IMR-90 (cell line): ENCODE measurements at regions not wholly inside any gene's neighbourhood (a gene's known extent, or its start where the extent isn't known, plus 50 kb on each side); places are given as distances from the start of the nearest gene placed in this dataset.

ENCODE experiments used
- ATAC-seq: fragments of 200-7000 bp; cut with Tn5 transposase; 2 replicates; pipeline ENCODE4 v1.9.1; 2020; ENCODE audit warnings: low read depth, mild to moderate bottlenecking, moderate library complexity
- BruUV-seq: library from RNA; stranded (reverse); fragments of 400-500 nt; replicated peaks from 2 replicates; lab custom pipeline; 2021; lab: Mats Ljungman, UMichigan
- CTCF ChIA-PET: fragments of 300-600 bp; formaldehyde crosslinking; extraction: SDS; loops from one replicate; lab custom pipeline; 2021; ENCODE audit warnings: antibody characterized with exemption; lab: Yijun Ruan, JAX
- POLR2A ChIA-PET: fragments of 300-600 bp; sonication (Branson Sonifier 250); formaldehyde crosslinking; loops from one replicate; lab custom pipeline; 2022; ENCODE audit warnings: antibody characterized with exemption; ENCODE audit not compliant: unreplicated experiment; lab: Charles Lee
- DNase-seq: peaks from one replicate; pipeline ENCODE4 v3.0.0; 2013
- H2AFZ ChIP-seq: replicated peaks from 2 replicates; pipeline ENCODE3; 2013; ENCODE audit warnings: low read length, mild to moderate bottlenecking; ENCODE audit not compliant: poor library complexity
- H2AK5ac ChIP-seq: 2 replicates; pipeline ENCODE4 v1.6.1; 2013; ENCODE audit warnings: low read depth, low read length, inconsistent platforms
- H2AK9ac ChIP-seq: replicated peaks from 2 replicates; pipeline ENCODE3; 2013; ENCODE audit warnings: mild to moderate bottlenecking, low read depth, low read length, moderate library complexity; ENCODE audit not compliant: poor library complexity
- H2BK120ac ChIP-seq: 2 replicates; pipeline ENCODE4 v1.6.1; 2013; ENCODE audit warnings: low read depth, low read length, inconsistent platforms
- H2BK15ac ChIP-seq: 3 replicates; pipeline ENCODE4 v1.6.1; 2013; ENCODE audit warnings: low read depth, low read length, inconsistent platforms
- H2BK20ac ChIP-seq: 2 replicates; pipeline ENCODE4 v1.6.1; 2013; ENCODE audit warnings: low read depth, mild to moderate bottlenecking, inconsistent platforms, low read length, moderate library complexity
- H2BK5ac ChIP-seq: 2 replicates; pipeline ENCODE4 v1.6.1; 2013; ENCODE audit warnings: mild to moderate bottlenecking, low read depth, low read length, inconsistent platforms; ENCODE audit not compliant: poor library complexity, severe bottlenecking
- H3K14ac ChIP-seq: replicated peaks from 2 replicates; pipeline ENCODE4 v1.6.1; 2013; ENCODE audit warnings: low read depth, low read length, inconsistent platforms
- H3K18ac ChIP-seq: 2 replicates; pipeline ENCODE4 v1.6.1; 2013; ENCODE audit warnings: low read depth, low read length, control low read depth
- H3K23ac ChIP-seq: 2 replicates; pipeline ENCODE4 v1.6.1; 2013; ENCODE audit warnings: low read depth, low read length, inconsistent platforms
- H3K27ac ChIP-seq: 2 replicates; pipeline ENCODE4 v1.5.1; 2013; ENCODE audit warnings: mild to moderate bottlenecking, control low read depth, low read length; ENCODE audit not compliant: insufficient read depth
- H3K27me3 ChIP-seq: 2 replicates; pipeline ENCODE4 v1.6.1; 2013; ENCODE audit warnings: low read length; ENCODE audit not compliant: control insufficient read depth, insufficient read depth
- H3K36me3 ChIP-seq: 2 replicates; pipeline ENCODE4 v1.6.1; 2013; ENCODE audit warnings: low read length, mixed read lengths; ENCODE audit not compliant: control insufficient read depth, insufficient read depth
- H3K4ac ChIP-seq: 2 replicates; pipeline ENCODE4 v1.6.1; 2013; ENCODE audit warnings: low read depth, low read length, inconsistent platforms
- H3K4me1 ChIP-seq: 2 replicates; pipeline ENCODE4 v1.6.1; 2013; ENCODE audit warnings: low read length, mixed read lengths; ENCODE audit not compliant: control insufficient read depth, insufficient read depth
- H3K4me2 ChIP-seq: 2 replicates; pipeline ENCODE4 v1.6.1; 2013; ENCODE audit warnings: low read depth, mild to moderate bottlenecking, control low read depth, low read length, moderate library complexity
- H3K4me3 ChIP-seq: 2 replicates; pipeline ENCODE4 v1.5.1; 2013; ENCODE audit warnings: low read depth, mild to moderate bottlenecking, control low read depth, low read length, moderate library complexity; ENCODE audit not compliant: insufficient read depth
- H3K56ac ChIP-seq: 2 replicates; pipeline ENCODE4 v1.6.1; 2013; ENCODE audit warnings: low read length, inconsistent platforms; ENCODE audit not compliant: insufficient read depth; ENCODE audit errors: extremely low read depth
- H3K79me1 ChIP-seq, 2 experiments: 2 replicates each; pipeline ENCODE4 v1.6.1; 2013; ENCODE audit warnings: low read length in 2 of 2, inconsistent platforms in 1 of 2, low read depth in 1 of 2
- H3K9ac ChIP-seq: 2 replicates; pipeline ENCODE4 v1.6.1; 2013; ENCODE audit warnings: low read depth, low read length, control low read depth
- H3K9me1 ChIP-seq: 2 replicates; pipeline ENCODE4 v1.6.1; 2013; ENCODE audit warnings: low read length, inconsistent platforms; ENCODE audit not compliant: insufficient read depth
- H3K9me3 ChIP-seq: 2 replicates; pipeline ENCODE4 v1.6.1; 2013; ENCODE audit warnings: low read length; ENCODE audit not compliant: control insufficient read depth, insufficient read depth
- H4K20me1 ChIP-seq: 2 replicates; pipeline ENCODE4 v1.6.1; 2013; ENCODE audit warnings: low read length, inconsistent platforms; ENCODE audit not compliant: insufficient read depth
- H4K5ac ChIP-seq: 2 replicates; pipeline ENCODE4 v1.6.1; 2013; ENCODE audit warnings: mild to moderate bottlenecking, low read depth, low read length, control low read depth
- H4K8ac ChIP-seq, 2 experiments: 2 replicates each; pipeline ENCODE4 v1.6.1; 2013; ENCODE audit warnings: low read depth in 2 of 2, low read length in 2 of 2, control low read depth in 1 of 2, inconsistent platforms in 1 of 2
- H4K91ac ChIP-seq: 2 replicates; pipeline ENCODE4 v1.6.1; 2013; ENCODE audit warnings: low read depth, low read length, inconsistent platforms; ENCODE audit not compliant: insufficient read depth
- MXI1 ChIP-seq: IDR thresholded peaks from 2 replicates; pipeline ENCODE4 v1.6.1; 2012; ENCODE audit warnings: low read depth, mild to moderate bottlenecking, low read length, moderate library complexity, borderline replicate concordance
- USF2 ChIP-seq: fragments of 150-350 bp; IDR thresholded peaks from 2 replicates; pipeline ENCODE4 v1.6.1; 2017; ENCODE audit warnings: mild to moderate bottlenecking, antibody characterized with exemption, low read length, low read depth
- WGBS, 2 experiments: methylation state at CpG; one replicate each; pipeline versions ENCODE4 v1.1.5 to v1.1.7; 2013; ENCODE audit warnings: missing lambda C conversion rate in 2 of 2; ENCODE audit not compliant: insufficient read length in 1 of 2; ENCODE audit errors: extremely low coverage in 2 of 2; 5-methylcytosine and 5-hydroxymethylcytosine counted together
- dilution Hi-C: fragments of 300-500 bp; cut with HindIII; formaldehyde crosslinking; loops from one replicate; pipeline ENCODE4 v1.14.3; 2018; ENCODE audit warnings: low sequenced_read_pairs; ENCODE audit not compliant: unreplicated experiment
- in situ Hi-C: fragments of 300-500 bp; cut with MboI; formaldehyde crosslinking; loops from 3 replicates; pipeline ENCODE4 v1.14.3; 2019; ENCODE audit warnings: low sequenced_read_pairs, inconsistent platforms, mixed read lengths
- intact Hi-C: fragments of 100-400 bp; cut with micrococcal nuclease; formaldehyde crosslinking; loops from 2 replicates; pipeline ENCODE4 v1.10.0; 2022
- TF ChIP-seq, protein P1 (sequence below): fragments of 150-350 bp; IDR thresholded peaks from 2 replicates; pipeline ENCODE4 v1.6.1; 2016; ENCODE audit warnings: low read depth, mild to moderate bottlenecking, low read length, moderate library complexity, borderline replicate concordance

- Histone ChIP-seq H3K4me3 (no peak overlapping the region), H2AK9ac (no peak overlapping the region), H4K91ac (no peak overlapping the region), H2BK15ac (no peak overlapping the region), H4K5ac (no peak overlapping the region), H3K4ac (no peak overlapping the region), H3K9me1 (no peaks in the 10 kb centered on the region), H3K27ac (no peak overlapping the region), H2BK20ac (no peak overlapping the region), H4K8ac (no peak overlapping the region), H3K4me2 (no peak overlapping the region), H3K9me3 (no peaks in the 10 kb centered on the region), H2AK5ac (no peak overlapping the region), H3K4me1 (no peaks in the 10 kb centered on the region; the same call in 1 of the 2 replicates), H3K79me1 (no peaks in the 10 kb centered on the region), H3K14ac (no peak overlapping the region), H3K36me3 (no peaks in the 10 kb centered on the region), H3K56ac (no peak overlapping the region), H3K27me3 (no peaks in the 10 kb centered on the region), H3K9ac (no peak overlapping the region), H3K23ac (no peak overlapping the region), H2BK120ac (no peak overlapping the region), H3K18ac (no peak overlapping the region), H4K20me1 (no peaks in the 10 kb centered on the region), H2BK5ac (no peak overlapping the region), H2AFZ (no peak overlapping the region)
- POLR2A ChIA-PET, result no interaction called here
- CTCF ChIA-PET, result no interaction called here
- dilution Hi-C loops (no loop called here), intact Hi-C loops (no loop called here), in situ Hi-C loops (no loop called here)
- 90% methylated on average over 2 of the region's 4 CpGs; no CpG with 5 or more reads in 1 of the 2 experiments for WGBS, 2 experiments
- ATAC-seq (no peak), DNase-seq (no peak)
- TF ChIP-seq, protein P1, sequence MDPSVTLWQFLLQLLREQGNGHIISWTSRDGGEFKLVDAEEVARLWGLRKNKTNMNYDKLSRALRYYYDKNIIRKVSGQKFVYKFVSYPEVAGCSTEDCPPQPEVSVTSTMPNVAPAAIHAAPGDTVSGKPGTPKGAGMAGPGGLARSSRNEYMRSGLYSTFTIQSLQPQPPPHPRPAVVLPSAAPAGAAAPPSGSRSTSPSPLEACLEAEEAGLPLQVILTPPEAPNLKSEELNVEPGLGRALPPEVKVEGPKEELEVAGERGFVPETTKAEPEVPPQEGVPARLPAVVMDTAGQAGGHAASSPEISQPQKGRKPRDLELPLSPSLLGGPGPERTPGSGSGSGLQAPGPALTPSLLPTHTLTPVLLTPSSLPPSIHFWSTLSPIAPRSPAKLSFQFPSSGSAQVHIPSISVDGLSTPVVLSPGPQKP, result no peak
- TF ChIP-seq MXI1 (no peak), USF2 (no peak)
- BruUV-seq, result no TSS peak
These were observed 613.1 kb downstream of the ZEB2 start for GRCh38 chr2:143906850-143907249.
